Vagina (tissue), 2 donors: ENCODE measurements at regions not wholly inside any gene's neighbourhood (a gene's known extent, or its start where the extent isn't known, plus 50 kb on each side); places are given as distances from the start of the nearest gene placed in this dataset.

Experiments
- DNase-seq, 2 donors: peaks; one replicate each; pipeline ENCODE4 v3.0.0-alpha.2; 2017; ENCODE audit errors: extremely low spot score in 2 of 2
- H3K27ac ChIP-seq: fragments of 200-600 bp; sonication (generic); one replicate; pipeline ENCODE4 v1.5.1; 2019
- H3K27me3 ChIP-seq: fragments of 200-600 bp; sonication (generic); one replicate; pipeline ENCODE4 v1.5.1; 2019
- H3K36me3 ChIP-seq, 2 donors: fragments of 200-600 bp; sonication (generic); one replicate each; pipeline ENCODE4 v1.5.1; 2017 to 2019
- H3K4me1 ChIP-seq: fragments of 200-600 bp; sonication (generic); one replicate; pipeline ENCODE4 v1.5.1; 2019
- H3K4me3 ChIP-seq, 2 donors: fragments of 200-600 bp; sonication (generic); 1 replicate in 1 of 2; 2 replicates in 1 of 2; pipeline ENCODE4 v1.5.1; 2016 to 2019
- H3K9me3 ChIP-seq: fragments of 200-600 bp; sonication (generic); one replicate; pipeline ENCODE4 v1.5.1; 2019
- CTCF ChIP-seq, 3 experiments: fragments of 450-650 bp in 2 of 3; fragments of 200-600 bp in 1 of 3; sonication (generic) in 1 of 3; IDR thresholded peaks; one replicate each; pipeline ENCODE4 v1.5.1; 2017 to 2019; ENCODE audit warnings: antibody characterized with exemption in 3 of 3, mild to moderate bottlenecking in 2 of 3, moderate library complexity in 2 of 3
- POLR2A ChIP-seq, 2 donors: fragments of 450-650 bp; IDR thresholded peaks; one replicate each; pipeline ENCODE4 v1.6.1; 2017; ENCODE audit warnings: antibody characterized with exemption in 2 of 2, mild to moderate bottlenecking in 2 of 2, moderate library complexity in 2 of 2
- POLR2AphosphoS5 ChIP-seq, 2 donors: sonication (generic); formaldehyde crosslinking; IDR thresholded peaks; one replicate each; pipeline ENCODE4 v1.9.0; 2017; ENCODE audit warnings: antibody characterized with exemption in 2 of 2, mild to moderate bottlenecking in 2 of 2, low read depth in 1 of 2; ENCODE audit not compliant: insufficient read depth in 1 of 2
- intact Hi-C: fragments of 100-400 bp; cut with DNase I; formaldehyde crosslinking; loops from one replicate; pipeline ENCODE4 v1.15.1; 2023

GRCh38 chr1:96473791-96474434 is 247.7 kb upstream of the PTBP2 start:
- Histone ChIP-seq H3K27me3 (no peaks in the 10 kb centered on the region), H3K36me3 (no peaks in the 10 kb centered on the region), H3K9me3 (no peaks in the 10 kb centered on the region), H3K27ac (no peak overlapping the region), H3K4me3 (no peak overlapping the region), H3K4me1 (no peaks in the 10 kb centered on the region)
- DNase-seq: no peak
- intact Hi-C loops: no loop called here
- TF ChIP-seq POLR2AphosphoS5 (IDR thresholded peaks at IDR 0.05; ENCODE audit: insufficient read depth in 1 of 2, low read depth in 1 of 2): no peak
- TF ChIP-seq CTCF (IDR thresholded peaks at IDR 0.05): no peak
- no peak for TF ChIP-seq POLR2A (IDR thresholded peaks at IDR 0.05)

- Histone ChIP-seq H3K27ac (no peak overlapping the region), H3K36me3 (no peaks in the 10 kb centered on the region), H3K4me1 (no peaks in the 10 kb centered on the region), H3K27me3 (no peaks in the 10 kb centered on the region), H3K4me3 (no peak overlapping the region), H3K9me3 (no peaks in the 10 kb centered on the region)
- no peak for TF ChIP-seq CTCF (IDR thresholded peaks at IDR 0.05)
- no peak for TF ChIP-seq POLR2A (IDR thresholded peaks at IDR 0.05)
- no peak for TF ChIP-seq POLR2AphosphoS5 (IDR thresholded peaks at IDR 0.05; ENCODE audit: insufficient read depth in 1 of 2, low read depth in 1 of 2)
- no peak for DNase-seq
- intact Hi-C loops: no loop called here
Observed at GRCh38 chr1:96474985-96475743, 246.4 kb upstream of the PTBP2 start.

- Histone ChIP-seq H3K27ac (no peak overlapping the region), H3K27me3 (no peaks in the 10 kb centered on the region), H3K36me3 (no peaks in the 10 kb centered on the region), H3K4me1 (no peaks in the 10 kb centered on the region), H3K9me3 (no peaks in the 10 kb centered on the region), H3K4me3 (no peak overlapping the region)
- DNase-seq: no peak
- TF ChIP-seq POLR2AphosphoS5 (IDR thresholded peaks at IDR 0.05; ENCODE audit: insufficient read depth in 1 of 2, low read depth in 1 of 2): no peak
- no peak for TF ChIP-seq CTCF (IDR thresholded peaks at IDR 0.05)
- TF ChIP-seq POLR2A (IDR thresholded peaks at IDR 0.05): no peak
- intact Hi-C loops: no loop called here
Observed at GRCh38 chr1:96475903-96476302, 245.7 kb upstream of the PTBP2 start.

- no peak overlapping the region for H3K4me3 ChIP-seq
- no peak overlapping the region for H3K27ac ChIP-seq
- H3K4me1 ChIP-seq: no peaks in the 10 kb centered on the region
- TF ChIP-seq CTCF (IDR thresholded peaks at IDR 0.05): no peak
- TF ChIP-seq POLR2A (IDR thresholded peaks at IDR 0.05): no peak
- TF ChIP-seq POLR2AphosphoS5 (IDR thresholded peaks at IDR 0.05; ENCODE audit: insufficient read depth in 1 of 2, low read depth in 1 of 2): no peak
- no peaks in the 10 kb centered on the region for H3K9me3 ChIP-seq
- no peak for DNase-seq
- intact Hi-C loops: no loop called here
- no peaks in the 10 kb centered on the region for H3K36me3 ChIP-seq
- no peaks in the 10 kb centered on the region for H3K27me3 ChIP-seq
Observed at GRCh38 chr1:96478228-96478627, 243.4 kb upstream of the PTBP2 start.

- Histone ChIP-seq H3K36me3 (no peaks in the 10 kb centered on the region), H3K27ac (no peak overlapping the region), H3K4me1 (no peaks in the 10 kb centered on the region), H3K4me3 (no peak overlapping the region), H3K9me3 (no peaks in the 10 kb centered on the region), H3K27me3 (no peaks in the 10 kb centered on the region)
- TF ChIP-seq POLR2AphosphoS5 (IDR thresholded peaks at IDR 0.05; ENCODE audit: insufficient read depth in 1 of 2, low read depth in 1 of 2) (no peak), CTCF (IDR thresholded peaks at IDR 0.05) (no peak), POLR2A (IDR thresholded peaks at IDR 0.05) (no peak)
- DNase-seq: no peak
- intact Hi-C loops: no loop called here
Observed at GRCh38 chr1:96481409-96481808, 240.2 kb upstream of the PTBP2 start.
